ENCODE measurements at regions not wholly inside any gene's neighbourhood (a gene's known extent, or its start where the extent isn't known, plus 50 kb on each side); places are given as distances from the start of the nearest gene placed in this dataset.

GRCh38 chr2:48230834-48231233 lies 83.6 kb upstream of the FOXN2 start (continued):
- TF ChIP-seq IFI16 (CRISPR knock-in tag; IDR thresholded peaks at IDR 0.05) (no peak), CREM (IDR thresholded peaks at IDR 0.05; ENCODE audit: low read depth) (no peak), NELFE (IDR thresholded peaks at IDR 0.05; ENCODE audit: insufficient read depth, insufficient read length) (no peak), ZFX (CRISPR knock-in tag; IDR thresholded peaks at IDR 0.05) (no peak), SMARCE1 (IDR thresholded peaks at IDR 0.05) (no peak)

GRCh38 chr2:48232351-48232750 lies 82.1 kb upstream of the FOXN2 start:
- no peaks in the 10 kb centered on the region for H4K20me1 ChIP-seq (replicated peaks; ENCODE audit: control insufficient read depth, insufficient read depth, low read length)
- no TSS peak for BruUV-seq (replicated peaks)
- ATAC-seq (no peak), DNase-seq (ENCODE audit: extremely low read depth in 1 of 4, low spot score in 3 of 4) (no peak), FAIRE-seq (no peak)
- no peaks in the 10 kb centered on the region for H3K9me1 ChIP-seq (ENCODE audit: control insufficient read depth, insufficient read depth, low read length)
- H3K36me3 ChIP-seq (ENCODE audit: control insufficient read depth, insufficient read depth, low read length): no peaks in the 10 kb centered on the region
- ChIA-PET CTCF (ENCODE audit: low intra/inter-chr PET ratio) (no interaction called here), POLR2A (no interaction called here)
- H2AFZ ChIP-seq (ENCODE audit: low read depth, low read length): no peak overlapping the region
- intact Hi-C loops (cut with micrococcal nuclease) (no loop called here), in situ Hi-C loops (cut with MboI) (no loop called here)
- H3K4me2 ChIP-seq (ENCODE audit: insufficient read depth, low read length): no peak overlapping the region
- H3K27ac ChIP-seq (ENCODE audit: extremely low read depth, low read depth, low read length): no peak overlapping the region
- WGBS (ENCODE audit: insufficient coverage, low coverage, missing lambda C conversion rate): 70% methylated on average over 6 of the region's 6 CpGs
- H3K9ac ChIP-seq (ENCODE audit: insufficient read depth in 1 of 2, low read depth in 2 of 2, low read length in 2 of 2): no peak overlapping the region
- H3K4me3 ChIP-seq: no peak overlapping the region
- TF ChIP-seq ASH1L (IDR thresholded peaks at IDR 0.05; ENCODE audit: borderline replicate concordance, low read depth, partially characterized antibody) (no peak), TAF1 (IDR thresholded peaks at IDR 0.05; ENCODE audit: control insufficient read depth, extremely low read depth, insufficient read depth, low read length, severe bottlenecking) (no peak)
- H3K27me3 ChIP-seq (ENCODE audit: control insufficient read depth in 2 of 2, insufficient read depth in 2 of 2, low read length in 2 of 2): no peaks in the 10 kb centered on the region
- H3K79me2 ChIP-seq (ENCODE audit: control insufficient read depth, insufficient read depth, low read length): no peaks in the 10 kb centered on the region
- no peaks in the 10 kb centered on the region for H3K9me3 ChIP-seq (replicated peaks; ENCODE audit: control insufficient read depth, insufficient read depth, low read depth, low read length)
- no peaks in the 10 kb centered on the region for H3K4me1 ChIP-seq (replicated peaks in 1 of 2; ENCODE audit: control insufficient read depth in 2 of 2, insufficient read depth in 2 of 2, low read length in 2 of 2)

Data from K562 (cell line).